ENCODE measurements at regions not wholly inside any gene's neighbourhood (a gene's known extent, or its start where the extent isn't known, plus 50 kb on each side); places are given as distances from the start of the nearest gene placed in this dataset.

GRCh38 chr3:71872256-71872655, 87.3 kb upstream of the PROK2 start:
- Histone ChIP-seq H3K23ac (ENCODE audit: low read depth, low read length) (no peak overlapping the region), H3K27ac (ENCODE audit: insufficient read depth, low read length) (no peak overlapping the region), H3K9me3 (ENCODE audit: control insufficient read depth, insufficient read depth, low read length) (no peaks in the 10 kb centered on the region), H4K8ac (ENCODE audit: low read depth in 2 of 2, low read length in 2 of 2) (no peak overlapping the region), H2AK5ac (ENCODE audit: low read depth, low read length) (no peak overlapping the region), H3K9ac (ENCODE audit: low read depth, low read length) (no peak overlapping the region), H2AK9ac (replicated peaks; ENCODE audit: low read depth, low read length, poor library complexity) (no peak overlapping the region), H3K27me3 (ENCODE audit: control insufficient read depth, insufficient read depth, low read length) (no peaks in the 10 kb centered on the region; the same call in 1 of the 2 replicates), H3K79me1 (ENCODE audit: low read depth in 1 of 2, low read length in 2 of 2) (no peaks in the 10 kb centered on the region), H2BK20ac (ENCODE audit: low read depth, low read length) (no peak overlapping the region), H3K9me1 (ENCODE audit: insufficient read depth, low read length) (no peaks in the 10 kb centered on the region), H3K56ac (ENCODE audit: extremely low read depth, insufficient read depth, low read length) (no peak overlapping the region), H3K36me3 (ENCODE audit: control insufficient read depth, insufficient read depth, low read length) (no peaks in the 10 kb centered on the region), H3K4me1 (ENCODE audit: control insufficient read depth, insufficient read depth, low read length) (no peaks in the 10 kb centered on the region), H3K4ac (ENCODE audit: low read depth, low read length) (no peak overlapping the region), H2BK5ac (ENCODE audit: low read depth, low read length, poor library complexity, severe bottlenecking) (no peak overlapping the region), H4K91ac (ENCODE audit: insufficient read depth, low read depth, low read length) (no peak overlapping the region), H3K4me3 (ENCODE audit: insufficient read depth, low read depth, low read length) (no peak overlapping the region), H3K4me2 (ENCODE audit: low read depth, low read length) (no peak overlapping the region), H3K18ac (ENCODE audit: low read depth, low read length) (no peak overlapping the region), H2BK15ac (ENCODE audit: low read depth, low read length) (no peak overlapping the region), H2BK120ac (ENCODE audit: low read depth, low read length) (no peak overlapping the region), H4K20me1 (ENCODE audit: insufficient read depth, low read length) (no peaks in the 10 kb centered on the region), H4K5ac (ENCODE audit: low read depth, low read length) (no peak overlapping the region), H3K14ac (replicated peaks; ENCODE audit: low read depth, low read length) (no peak overlapping the region), H2AFZ (replicated peaks; ENCODE audit: low read length, poor library complexity) (no peak overlapping the region)
- DNase-seq (no peak), ATAC-seq (ENCODE audit: low read depth) (peak; percentile 47)
- no peak for TF ChIP-seq MXI1 (IDR thresholded peaks at IDR 0.05; ENCODE audit: borderline replicate concordance, low read depth, low read length)
- TF ChIP-seq USF2 (IDR thresholded peaks at IDR 0.05; ENCODE audit: low read depth, low read length): no peak
- no peak for TF ChIP-seq BHLHE40 (IDR thresholded peaks at IDR 0.05; ENCODE audit: low read depth, low read length)
- TF ChIP-seq MAFK (IDR thresholded peaks at IDR 0.05; ENCODE audit: low read depth, low read length): no peak
- TF ChIP-seq CTCF (conservative IDR thresholded peaks at IDR 0.05; ENCODE audit: low read depth, low read length): no peak
- TF ChIP-seq ELK1 (IDR thresholded peaks at IDR 0.05; ENCODE audit: borderline replicate concordance, low read depth, low read length): no peak
- no peak for TF ChIP-seq POLR2A (IDR thresholded peaks at IDR 0.05; ENCODE audit: low read depth, low read length)
- no peak for TF ChIP-seq RCOR1 (IDR thresholded peaks at IDR 0.05; ENCODE audit: insufficient replicate concordance, low read length)
- TF ChIP-seq CHD1 (IDR thresholded peaks at IDR 0.05; ENCODE audit: low read depth, low read length): no peak
- TF ChIP-seq SMC3 (IDR thresholded peaks at IDR 0.05; ENCODE audit: low read depth, low read length): no peak
- no peak for TF ChIP-seq FOS (IDR thresholded peaks at IDR 0.05; ENCODE audit: low read depth, low read length)
- TF ChIP-seq RFX5 (IDR thresholded peaks at IDR 0.05; ENCODE audit: low read depth, low read length): no peak
- TF ChIP-seq RAD21 (IDR thresholded peaks at IDR 0.05; ENCODE audit: low read length): no peak
- TF ChIP-seq MAZ (IDR thresholded peaks at IDR 0.05; ENCODE audit: borderline replicate concordance, low read depth, low read length): no peak
- TF ChIP-seq CEBPB (IDR thresholded peaks at IDR 0.05; ENCODE audit: low read depth, low read length): no peak
- TF ChIP-seq NFE2L2 (IDR thresholded peaks at IDR 0.05; ENCODE audit: low read depth, low read length): no peak
- WGBS, 2 experiments (ENCODE audit: extremely low coverage in 2 of 2, insufficient read length in 1 of 2): no CpG with 5 or more reads among the region's 2 CpGs
- ChIA-PET POLR2A (ENCODE audit: unreplicated experiment) (no interaction called here), CTCF (no interaction called here)
- intact Hi-C loops (cut with micrococcal nuclease) (loop anchor here (5.0 kb wide), 1 partner anchor 160 kb away; no protein-coding TSS in a partner anchor), in situ Hi-C loops (cut with MboI; ENCODE audit: low sequenced_read_pairs) (no loop called here), dilution Hi-C loops (cut with HindIII; ENCODE audit: low sequenced_read_pairs, unreplicated experiment) (no loop called here)
- no TSS peak for BruUV-seq (replicated peaks)

Measured in IMR-90 (cell line).